NAMALWA (cell line): ENCODE measurements at regions not wholly inside any gene's neighbourhood (a gene's known extent, or its start where the extent isn't known, plus 50 kb on each side); places are given as distances from the start of the nearest gene placed in this dataset.
"Not testable (repeated sequence)": the region's sequence is repeated elsewhere in the genome, so short reads cannot be mapped to it uniquely, and the experiment has no call there.

Experiments used
- DNase-seq: peaks from one replicate; pipeline ENCODE4 v3.0.0-alpha.2; 2015; ENCODE audit warnings: low spot score

DNA sequence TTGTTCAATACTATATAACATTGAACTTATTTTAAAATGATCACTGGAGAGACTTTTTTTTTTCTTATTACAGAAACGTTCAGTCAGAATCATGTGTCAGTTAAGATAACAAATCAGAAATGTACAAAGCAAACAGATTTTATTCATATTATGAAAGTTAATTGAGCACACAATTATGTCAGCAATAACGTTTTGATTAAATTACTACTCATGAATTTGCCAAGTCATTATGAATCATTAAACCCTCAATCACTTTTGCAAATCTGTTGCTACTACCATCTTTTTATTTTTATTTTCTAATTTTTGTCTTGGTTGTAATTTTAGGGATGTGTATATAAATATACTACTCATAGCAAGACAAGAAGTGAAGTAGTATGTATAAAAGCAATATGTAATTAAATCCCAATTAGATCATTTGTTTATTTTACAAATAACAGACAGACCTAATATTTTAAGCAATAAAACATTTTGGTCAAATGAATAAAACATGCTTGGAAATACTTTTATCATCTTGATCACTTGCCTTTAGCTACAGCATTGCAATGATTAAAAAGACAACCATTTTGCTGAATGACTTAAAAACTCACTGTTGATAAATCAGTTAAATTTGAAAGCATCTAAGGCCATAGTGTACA is 893.4 kb upstream of the MIR17HG start:
- no peak for DNase-seq

GRCh38 chr13:90455067-90455466 is 892.4 kb upstream of the MIR17HG start:
- no peak for DNase-seq

GRCh38 chr13:90455823-90456222 is 891.7 kb upstream of the MIR17HG start:
- no peak for DNase-seq

- no peak for DNase-seq
These were observed 886.1 kb upstream of the MIR17HG start for GRCh38 chr13:90461398-90461797.

DNA sequence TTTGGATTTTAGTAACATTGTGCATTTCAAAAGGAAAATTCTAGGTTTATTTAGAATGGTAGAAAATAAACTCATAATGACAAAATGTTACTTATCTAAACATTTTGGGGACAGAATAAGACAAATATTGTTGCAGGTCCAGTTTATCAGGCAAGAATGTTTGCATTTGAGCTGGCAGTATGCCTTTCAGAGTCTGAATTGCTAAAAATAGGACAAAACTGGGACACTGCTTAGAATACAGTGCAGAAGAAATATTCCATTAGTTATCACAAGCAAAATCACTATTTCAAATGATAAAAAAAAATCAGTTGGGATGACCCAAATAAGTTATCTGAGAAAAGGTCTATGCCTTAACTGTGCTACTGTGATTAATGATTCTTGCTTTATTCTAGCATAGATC is 870.3 kb upstream of the MIR17HG start:
- DNase-seq: no peak

- DNase-seq: no peak
These were observed 863.6 kb upstream of the MIR17HG start for GRCh38 chr13:90483906-90484305.

GRCh38 chr13:90485436-90485835 is 862.1 kb upstream of the MIR17HG start:
- DNase-seq: no peak

GRCh38 chr13:90492872-90493271 is 854.6 kb upstream of the MIR17HG start:
- no peak for DNase-seq

DNA sequence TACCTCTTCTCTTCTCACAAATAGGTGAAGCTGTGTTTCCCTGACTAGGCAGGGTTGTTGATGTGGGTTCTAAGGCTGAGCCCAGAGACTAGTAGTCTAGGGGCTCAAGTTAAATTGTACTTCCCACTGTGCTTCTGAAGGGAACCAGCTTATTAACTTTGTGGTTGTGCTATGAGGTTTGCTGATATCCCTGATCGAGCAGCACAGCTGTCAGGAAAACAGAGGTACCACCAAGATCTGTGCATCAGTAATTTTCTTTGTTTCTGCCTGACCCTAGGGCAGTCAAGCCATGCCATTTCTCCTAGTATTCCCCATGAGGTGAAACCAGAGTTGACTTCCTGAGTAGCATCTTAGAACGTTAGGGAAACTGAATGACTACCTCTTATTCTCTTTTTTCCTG is 853.8 kb upstream of the MIR17HG start:
- DNase-seq: no peak

GRCh38 chr13:90494849-90495248 is 852.6 kb upstream of the MIR17HG start:
- not testable (repeated sequence) for DNase-seq

DNA sequence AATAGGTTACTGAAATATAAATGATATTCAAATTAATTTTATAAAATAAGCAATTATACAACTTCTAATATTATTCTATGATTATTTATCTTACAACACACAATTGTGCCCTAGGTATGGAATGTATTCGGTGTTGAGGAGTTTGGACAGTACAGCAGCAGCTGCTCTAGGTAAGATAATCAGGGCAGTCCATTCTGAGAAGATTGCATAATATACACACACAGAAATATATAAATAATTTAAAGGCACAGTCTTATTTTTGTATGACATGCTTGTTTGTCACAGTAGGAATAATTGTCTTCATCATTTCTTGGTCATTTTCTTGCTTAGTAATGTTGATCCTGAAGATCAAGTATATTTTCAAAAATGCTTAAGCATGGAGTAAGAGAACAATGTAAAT is 849.4 kb upstream of the MIR17HG start:
- DNase-seq: no peak

- no peak for DNase-seq
These were observed 848.7 kb upstream of the MIR17HG start for GRCh38 chr13:90498816-90499215.

DNA sequence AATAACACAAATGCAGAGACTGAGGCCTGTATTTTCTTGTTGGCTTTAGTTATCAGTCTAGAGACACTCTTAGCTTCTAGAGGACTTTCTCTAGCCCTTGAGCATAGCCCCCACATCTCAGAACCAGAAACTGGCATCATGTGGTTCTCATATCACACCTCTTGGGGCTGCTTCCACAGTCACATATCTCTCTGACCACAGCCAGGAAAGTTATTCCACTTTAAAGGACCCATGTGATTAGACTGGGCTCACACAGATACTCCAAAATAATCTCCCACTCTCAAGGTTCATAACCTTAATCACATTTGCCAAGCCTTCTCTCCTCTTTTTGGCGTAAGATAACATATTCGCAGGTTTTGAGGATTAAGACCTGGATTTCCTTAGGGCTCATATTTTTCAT is 846.9 kb upstream of the MIR17HG start:
- DNase-seq: no peak

DNA sequence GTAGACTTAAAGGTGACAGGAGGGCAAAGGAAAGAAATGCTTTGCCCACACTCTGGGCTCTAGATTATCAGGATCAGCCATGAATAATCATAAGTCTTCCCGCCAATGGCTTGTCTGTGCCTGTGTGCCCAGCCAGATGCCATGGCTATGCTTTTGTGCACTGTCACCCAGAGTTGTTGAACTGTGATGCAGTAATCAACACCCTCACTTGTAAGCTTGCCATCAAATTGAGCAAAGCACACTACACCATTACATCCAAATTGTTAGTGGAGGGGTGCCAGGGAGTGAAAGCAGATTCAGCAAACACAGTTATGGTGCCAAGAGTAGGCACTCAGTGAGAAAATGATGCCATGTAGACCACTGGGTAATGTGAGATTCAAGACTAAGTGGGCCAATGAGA is 845.3 kb upstream of the MIR17HG start:
- no peak for DNase-seq

DNA sequence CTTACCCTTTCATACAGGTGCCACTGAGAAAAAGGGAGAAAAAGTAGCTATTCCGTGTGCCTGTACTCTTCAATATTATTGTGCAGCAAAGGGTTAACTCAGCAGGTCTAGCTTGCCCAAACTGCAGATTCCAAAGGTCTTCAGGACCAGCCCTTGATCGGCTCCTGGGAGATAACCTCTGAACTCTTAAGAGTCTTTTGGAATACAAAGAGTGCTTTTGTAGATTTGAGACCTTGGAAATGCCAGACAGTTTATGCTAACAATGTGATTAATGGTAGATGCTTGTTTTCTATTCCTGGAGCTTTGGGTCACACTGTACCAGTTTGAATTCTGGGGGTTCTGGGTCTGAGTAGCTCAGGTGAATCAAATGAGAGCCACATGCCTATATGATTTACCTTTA is 844.7 kb upstream of the MIR17HG start:
- DNase-seq: no peak

GRCh38 chr13:90510319-90510718 is 837.2 kb upstream of the MIR17HG start:
- DNase-seq: no peak

DNA sequence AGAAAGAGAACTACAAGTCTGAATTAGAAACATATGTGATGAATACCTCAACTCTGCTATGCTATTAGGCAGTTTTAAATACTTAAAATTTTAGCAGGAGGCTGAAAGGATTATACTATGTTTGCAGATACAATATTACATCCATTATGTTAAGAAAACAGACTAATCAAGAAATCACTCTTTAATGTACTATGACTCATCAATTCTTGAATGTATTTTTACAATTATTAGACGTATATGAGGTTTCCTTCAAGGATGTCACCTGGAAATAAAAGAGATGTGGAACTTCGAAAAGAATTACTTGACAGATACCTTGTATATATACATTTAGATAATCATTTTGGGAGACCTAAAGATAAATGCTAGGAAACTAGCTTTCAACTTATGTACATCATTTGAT is 835.6 kb upstream of the MIR17HG start:
- DNase-seq: no peak

DNA sequence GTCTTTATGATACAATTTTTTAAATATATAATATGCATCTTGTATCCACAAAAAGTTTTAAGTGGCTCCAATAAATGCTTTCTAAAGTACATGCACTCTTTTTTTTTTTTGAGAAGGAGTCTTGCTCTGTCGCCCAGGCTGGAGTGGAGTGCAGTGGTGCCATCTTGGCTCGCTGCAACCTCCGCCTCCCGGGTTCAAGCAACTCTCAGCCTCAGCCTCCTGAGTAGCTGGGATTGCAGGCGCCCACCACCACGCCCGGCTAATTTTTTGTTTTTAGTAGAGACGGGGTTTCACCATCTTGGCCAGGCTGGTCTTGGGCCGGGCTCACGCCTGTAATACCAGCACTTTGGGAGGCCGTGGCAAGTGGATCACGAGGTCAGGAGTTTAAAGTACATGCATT is 832.8 kb upstream of the MIR17HG start:
- not testable (repeated sequence) for DNase-seq

DNA sequence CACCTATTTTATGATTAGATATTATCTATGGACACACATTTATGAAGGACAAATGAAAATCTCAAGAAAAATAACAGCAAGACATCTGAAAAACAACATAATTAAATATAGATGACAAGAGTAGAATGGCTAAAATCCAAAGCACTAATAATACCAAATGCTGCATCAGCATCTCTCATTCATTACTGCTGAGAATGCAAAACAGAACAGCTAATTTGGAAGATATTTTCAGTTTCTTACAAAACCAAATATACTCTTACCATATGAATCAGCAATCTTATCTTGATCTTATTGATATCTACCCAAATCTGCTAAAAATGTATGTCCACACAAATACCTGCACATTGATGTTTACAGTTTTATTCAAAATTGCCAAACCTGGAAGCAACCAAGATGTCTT is 829.1 kb upstream of the MIR17HG start:
- no peak for DNase-seq

- no peak for DNase-seq
These were observed 828.3 kb upstream of the MIR17HG start for GRCh38 chr13:90519157-90519556.

DNA sequence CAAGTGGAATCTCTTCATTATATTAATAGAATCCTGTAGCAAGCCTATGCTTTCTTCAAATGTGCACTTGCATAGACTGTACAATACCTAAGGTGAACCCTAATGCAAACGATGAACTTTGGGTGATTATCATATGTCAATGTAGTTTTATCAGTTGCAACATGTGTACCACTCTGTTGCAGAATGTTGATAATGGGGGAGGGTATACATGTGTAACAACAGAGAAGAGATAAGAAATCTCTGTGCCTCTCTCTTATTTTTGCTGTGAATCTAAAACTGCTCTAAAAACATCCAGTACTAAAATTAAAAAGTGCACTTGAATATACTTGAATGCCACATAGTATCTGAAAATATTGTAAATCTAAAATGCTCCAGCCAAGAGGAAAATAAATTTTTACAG is 820.8 kb upstream of the MIR17HG start:
- DNase-seq: no peak

- no peak for DNase-seq
These were observed 815.7 kb upstream of the MIR17HG start for GRCh38 chr13:90531744-90532143.

- no peak for DNase-seq
These were observed 814.5 kb upstream of the MIR17HG start for GRCh38 chr13:90532861-90533492.

GRCh38 chr13:90533866-90534265 is 813.6 kb upstream of the MIR17HG start:
- DNase-seq: no peak
